Fibroblast of the aortic adventitia (primary cell): ENCODE measurements at regions not wholly inside any gene's neighbourhood (a gene's known extent, or its start where the extent isn't known, plus 50 kb on each side); places are given as distances from the start of the nearest gene placed in this dataset.

Source experiments
- DNase-seq: peaks from one replicate; pipeline ENCODE4 v3.0.0-alpha.2; 2010; ENCODE audit warnings: low read depth
- H3K4me3 ChIP-seq: 2 replicates; pipeline ENCODE4 v1.5.1; 2011; ENCODE audit warnings: low read depth, mild to moderate bottlenecking, control low read depth, low read length, moderate library complexity
- CTCF ChIP-seq: IDR thresholded peaks from 2 replicates; pipeline ENCODE4 v1.5.1; 2011; ENCODE audit warnings: mild to moderate bottlenecking, low read length, control low read depth, inconsistent platforms; ENCODE audit not compliant: insufficient read depth

GRCh38 chr7:21218155-21218554 lies 209.7 kb upstream of the SP4 start:
- no peak overlapping the region for H3K4me3 ChIP-seq
- DNase-seq: no peak
- no peak for TF ChIP-seq CTCF

GRCh38 chr7:21221130-21221529 lies 206.8 kb upstream of the SP4 start:
- no peak overlapping the region for H3K4me3 ChIP-seq
- DNase-seq: no peak
- TF ChIP-seq CTCF: no peak

DNA sequence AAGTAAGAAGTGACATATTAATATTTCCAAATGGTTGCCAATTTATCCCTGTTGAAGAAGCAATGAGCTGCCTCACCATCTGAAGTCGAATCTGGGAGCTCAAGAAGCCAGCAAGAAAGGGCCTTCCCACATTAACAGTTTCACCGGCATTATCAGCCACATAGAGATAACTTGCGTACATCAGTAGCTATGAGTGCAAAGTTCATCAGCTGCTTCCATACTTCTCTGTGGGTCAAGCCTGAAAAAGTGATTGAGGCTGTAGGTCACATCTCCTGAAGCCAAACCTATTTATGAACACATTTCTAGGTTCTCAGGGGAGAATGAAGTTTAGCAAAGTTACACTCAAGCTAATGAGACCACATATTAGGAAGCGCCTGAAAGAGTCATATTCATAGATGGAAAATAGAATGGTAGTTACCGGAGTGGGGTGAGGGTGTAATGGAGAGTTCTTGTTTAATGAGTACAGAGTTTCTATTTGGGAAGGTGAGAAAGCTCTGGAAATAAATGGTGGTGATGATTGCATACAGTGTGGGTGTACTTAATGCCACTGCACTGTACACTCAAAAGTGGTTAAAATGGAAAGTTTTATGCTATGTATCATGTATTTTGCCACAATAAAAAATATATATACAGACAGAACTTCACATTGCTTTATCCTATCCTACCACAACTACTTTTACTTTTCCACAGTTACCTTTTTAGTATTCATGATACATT lies 189.3 kb upstream of the SP4 start:
- TF ChIP-seq CTCF: no peak
- H3K4me3 ChIP-seq: no peak overlapping the region
- DNase-seq: no peak

GRCh38 chr7:21243265-21243664 lies 184.6 kb upstream of the SP4 start:
- no peak for TF ChIP-seq CTCF
- no peak for DNase-seq
- no peak overlapping the region for H3K4me3 ChIP-seq

DNA sequence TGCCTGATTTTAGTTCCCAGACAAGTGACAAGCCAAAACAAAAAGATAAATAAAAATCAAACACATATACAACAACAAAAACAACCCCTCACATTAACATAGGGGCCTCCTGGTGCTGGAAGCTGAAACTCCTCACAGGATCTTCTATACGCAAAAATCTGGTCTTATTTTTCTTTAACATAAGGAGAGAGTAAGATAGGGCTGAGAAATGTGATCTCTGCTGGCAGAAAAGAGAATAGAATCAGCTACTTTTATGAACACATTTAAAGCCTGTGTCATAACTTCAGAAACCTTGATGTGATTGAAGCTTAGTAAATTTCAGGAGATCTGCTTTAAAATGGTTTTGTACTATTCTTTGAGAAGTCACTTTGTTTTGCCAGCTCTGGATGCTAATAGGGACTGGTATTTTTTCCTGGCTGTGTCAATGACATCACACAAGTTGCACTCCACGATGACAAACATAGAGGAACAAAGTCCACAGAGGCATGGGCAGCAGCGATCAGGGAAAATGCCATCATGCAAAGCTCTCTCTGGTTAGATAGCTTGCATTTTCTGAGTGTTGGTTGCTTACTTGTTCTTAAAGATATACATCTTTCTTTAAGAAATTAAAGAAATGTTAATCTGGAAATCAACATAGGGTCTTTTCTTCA lies 176.6 kb upstream of the SP4 start:
- no peak for DNase-seq
- no peak overlapping the region for H3K4me3 ChIP-seq
- TF ChIP-seq CTCF: no peak

GRCh38 chr7:21253740-21254687 lies 173.9 kb upstream of the SP4 start:
- TF ChIP-seq CTCF: peak; percentile 61
- no peak overlapping the region for H3K4me3 ChIP-seq
- peak; percentile 37 for DNase-seq
